IMR-90 (cell line): ENCODE measurements at regions not wholly inside any gene's neighbourhood (a gene's known extent, or its start where the extent isn't known, plus 50 kb on each side); places are given as distances from the start of the nearest gene placed in this dataset.
A peak's percentile ranks its signal among the peaks of the same experiment; 100 is the strongest.

Experiments
- ATAC-seq: fragments of 200-7000 bp; cut with Tn5 transposase; 2 replicates; pipeline ENCODE4 v1.9.1; 2020; ENCODE audit warnings: low read depth, mild to moderate bottlenecking, moderate library complexity
- BruUV-seq: library from RNA; stranded (reverse); fragments of 400-500 nt; replicated peaks from 2 replicates; lab custom pipeline; 2021; lab: Mats Ljungman, UMichigan
- CTCF ChIA-PET: fragments of 300-600 bp; formaldehyde crosslinking; extraction: SDS; loops from one replicate; lab custom pipeline; 2021; ENCODE audit warnings: antibody characterized with exemption; lab: Yijun Ruan, JAX
- POLR2A ChIA-PET: fragments of 300-600 bp; sonication (Branson Sonifier 250); formaldehyde crosslinking; loops from one replicate; lab custom pipeline; 2022; ENCODE audit warnings: antibody characterized with exemption; ENCODE audit not compliant: unreplicated experiment; lab: Charles Lee
- DNase-seq: peaks from one replicate; pipeline ENCODE4 v3.0.0; 2013
- H2AFZ ChIP-seq: replicated peaks from 2 replicates; pipeline ENCODE3; 2013; ENCODE audit warnings: low read length, mild to moderate bottlenecking; ENCODE audit not compliant: poor library complexity
- H2AK5ac ChIP-seq: 2 replicates; pipeline ENCODE4 v1.6.1; 2013; ENCODE audit warnings: low read depth, low read length, inconsistent platforms
- H2AK9ac ChIP-seq: replicated peaks from 2 replicates; pipeline ENCODE3; 2013; ENCODE audit warnings: mild to moderate bottlenecking, low read depth, low read length, moderate library complexity; ENCODE audit not compliant: poor library complexity
- H2BK120ac ChIP-seq: 2 replicates; pipeline ENCODE4 v1.6.1; 2013; ENCODE audit warnings: low read depth, low read length, inconsistent platforms
- H2BK15ac ChIP-seq: 3 replicates; pipeline ENCODE4 v1.6.1; 2013; ENCODE audit warnings: low read depth, low read length, inconsistent platforms
- H2BK20ac ChIP-seq: 2 replicates; pipeline ENCODE4 v1.6.1; 2013; ENCODE audit warnings: low read depth, mild to moderate bottlenecking, inconsistent platforms, low read length, moderate library complexity
- H2BK5ac ChIP-seq: 2 replicates; pipeline ENCODE4 v1.6.1; 2013; ENCODE audit warnings: mild to moderate bottlenecking, low read depth, low read length, inconsistent platforms; ENCODE audit not compliant: poor library complexity, severe bottlenecking
- H3K14ac ChIP-seq: replicated peaks from 2 replicates; pipeline ENCODE4 v1.6.1; 2013; ENCODE audit warnings: low read depth, low read length, inconsistent platforms
- H3K18ac ChIP-seq: 2 replicates; pipeline ENCODE4 v1.6.1; 2013; ENCODE audit warnings: low read depth, low read length, control low read depth
- H3K23ac ChIP-seq: 2 replicates; pipeline ENCODE4 v1.6.1; 2013; ENCODE audit warnings: low read depth, low read length, inconsistent platforms
- H3K27ac ChIP-seq: 2 replicates; pipeline ENCODE4 v1.5.1; 2013; ENCODE audit warnings: mild to moderate bottlenecking, control low read depth, low read length; ENCODE audit not compliant: insufficient read depth
- H3K27me3 ChIP-seq: 2 replicates; pipeline ENCODE4 v1.6.1; 2013; ENCODE audit warnings: low read length; ENCODE audit not compliant: control insufficient read depth, insufficient read depth
- H3K36me3 ChIP-seq: 2 replicates; pipeline ENCODE4 v1.6.1; 2013; ENCODE audit warnings: low read length, mixed read lengths; ENCODE audit not compliant: control insufficient read depth, insufficient read depth
- H3K4ac ChIP-seq: 2 replicates; pipeline ENCODE4 v1.6.1; 2013; ENCODE audit warnings: low read depth, low read length, inconsistent platforms
- H3K4me1 ChIP-seq: 2 replicates; pipeline ENCODE4 v1.6.1; 2013; ENCODE audit warnings: low read length, mixed read lengths; ENCODE audit not compliant: control insufficient read depth, insufficient read depth
- H3K4me2 ChIP-seq: 2 replicates; pipeline ENCODE4 v1.6.1; 2013; ENCODE audit warnings: low read depth, mild to moderate bottlenecking, control low read depth, low read length, moderate library complexity
- H3K4me3 ChIP-seq: 2 replicates; pipeline ENCODE4 v1.5.1; 2013; ENCODE audit warnings: low read depth, mild to moderate bottlenecking, control low read depth, low read length, moderate library complexity; ENCODE audit not compliant: insufficient read depth
- H3K56ac ChIP-seq: 2 replicates; pipeline ENCODE4 v1.6.1; 2013; ENCODE audit warnings: low read length, inconsistent platforms; ENCODE audit not compliant: insufficient read depth; ENCODE audit errors: extremely low read depth
- H3K79me1 ChIP-seq, 2 experiments: 2 replicates each; pipeline ENCODE4 v1.6.1; 2013; ENCODE audit warnings: low read length in 2 of 2, inconsistent platforms in 1 of 2, low read depth in 1 of 2
- H3K9ac ChIP-seq: 2 replicates; pipeline ENCODE4 v1.6.1; 2013; ENCODE audit warnings: low read depth, low read length, control low read depth
- H3K9me1 ChIP-seq: 2 replicates; pipeline ENCODE4 v1.6.1; 2013; ENCODE audit warnings: low read length, inconsistent platforms; ENCODE audit not compliant: insufficient read depth
- H3K9me3 ChIP-seq: 2 replicates; pipeline ENCODE4 v1.6.1; 2013; ENCODE audit warnings: low read length; ENCODE audit not compliant: control insufficient read depth, insufficient read depth
- H4K20me1 ChIP-seq: 2 replicates; pipeline ENCODE4 v1.6.1; 2013; ENCODE audit warnings: low read length, inconsistent platforms; ENCODE audit not compliant: insufficient read depth
- H4K5ac ChIP-seq: 2 replicates; pipeline ENCODE4 v1.6.1; 2013; ENCODE audit warnings: mild to moderate bottlenecking, low read depth, low read length, control low read depth
- H4K8ac ChIP-seq, 2 experiments: 2 replicates each; pipeline ENCODE4 v1.6.1; 2013; ENCODE audit warnings: low read depth in 2 of 2, low read length in 2 of 2, control low read depth in 1 of 2, inconsistent platforms in 1 of 2
- H4K91ac ChIP-seq: 2 replicates; pipeline ENCODE4 v1.6.1; 2013; ENCODE audit warnings: low read depth, low read length, inconsistent platforms; ENCODE audit not compliant: insufficient read depth
- BHLHE40 ChIP-seq: fragments of 150-350 bp; IDR thresholded peaks from 2 replicates; pipeline ENCODE4 v1.6.1; 2016; ENCODE audit warnings: mild to moderate bottlenecking, low read depth, low read length
- MAFK ChIP-seq: IDR thresholded peaks from 2 replicates; pipeline ENCODE4 v1.6.1; 2012; ENCODE audit warnings: low read depth, low read length, improper control_type of control experiment
- NFE2L2 ChIP-seq: fragments of 150-350 bp; IDR thresholded peaks from 2 replicates; pipeline ENCODE4 v1.6.1; 2016; ENCODE audit warnings: low read depth, mild to moderate bottlenecking, low read length
- RAD21 ChIP-seq: IDR thresholded peaks from 2 replicates; pipeline ENCODE4 v1.6.1; 2012; ENCODE audit warnings: low read length, improper control_type of control experiment
- WGBS, 2 experiments: methylation state at CpG; one replicate each; pipeline versions ENCODE4 v1.1.5 to v1.1.7; 2013; ENCODE audit warnings: missing lambda C conversion rate in 2 of 2; ENCODE audit not compliant: insufficient read length in 1 of 2; ENCODE audit errors: extremely low coverage in 2 of 2; 5-methylcytosine and 5-hydroxymethylcytosine counted together
- dilution Hi-C: fragments of 300-500 bp; cut with HindIII; formaldehyde crosslinking; loops from one replicate; pipeline ENCODE4 v1.14.3; 2018; ENCODE audit warnings: low sequenced_read_pairs; ENCODE audit not compliant: unreplicated experiment
- in situ Hi-C: fragments of 300-500 bp; cut with MboI; formaldehyde crosslinking; loops from 3 replicates; pipeline ENCODE4 v1.14.3; 2019; ENCODE audit warnings: low sequenced_read_pairs, inconsistent platforms, mixed read lengths
- intact Hi-C: fragments of 100-400 bp; cut with micrococcal nuclease; formaldehyde crosslinking; loops from 2 replicates; pipeline ENCODE4 v1.10.0; 2022
- TF ChIP-seq, protein P1 (sequence below): fragments of 150-350 bp; IDR thresholded peaks from 2 replicates; pipeline ENCODE4 v1.6.1; 2016; ENCODE audit warnings: low read depth, mild to moderate bottlenecking, low read length, moderate library complexity, borderline replicate concordance
- TF ChIP-seq, protein P2 (sequence below): fragments of 150-350 bp; IDR thresholded peaks from 2 replicates; pipeline ENCODE4 v1.6.1; 2017; ENCODE audit warnings: mild to moderate bottlenecking, antibody characterized with exemption, low read length, low read depth

DNA sequence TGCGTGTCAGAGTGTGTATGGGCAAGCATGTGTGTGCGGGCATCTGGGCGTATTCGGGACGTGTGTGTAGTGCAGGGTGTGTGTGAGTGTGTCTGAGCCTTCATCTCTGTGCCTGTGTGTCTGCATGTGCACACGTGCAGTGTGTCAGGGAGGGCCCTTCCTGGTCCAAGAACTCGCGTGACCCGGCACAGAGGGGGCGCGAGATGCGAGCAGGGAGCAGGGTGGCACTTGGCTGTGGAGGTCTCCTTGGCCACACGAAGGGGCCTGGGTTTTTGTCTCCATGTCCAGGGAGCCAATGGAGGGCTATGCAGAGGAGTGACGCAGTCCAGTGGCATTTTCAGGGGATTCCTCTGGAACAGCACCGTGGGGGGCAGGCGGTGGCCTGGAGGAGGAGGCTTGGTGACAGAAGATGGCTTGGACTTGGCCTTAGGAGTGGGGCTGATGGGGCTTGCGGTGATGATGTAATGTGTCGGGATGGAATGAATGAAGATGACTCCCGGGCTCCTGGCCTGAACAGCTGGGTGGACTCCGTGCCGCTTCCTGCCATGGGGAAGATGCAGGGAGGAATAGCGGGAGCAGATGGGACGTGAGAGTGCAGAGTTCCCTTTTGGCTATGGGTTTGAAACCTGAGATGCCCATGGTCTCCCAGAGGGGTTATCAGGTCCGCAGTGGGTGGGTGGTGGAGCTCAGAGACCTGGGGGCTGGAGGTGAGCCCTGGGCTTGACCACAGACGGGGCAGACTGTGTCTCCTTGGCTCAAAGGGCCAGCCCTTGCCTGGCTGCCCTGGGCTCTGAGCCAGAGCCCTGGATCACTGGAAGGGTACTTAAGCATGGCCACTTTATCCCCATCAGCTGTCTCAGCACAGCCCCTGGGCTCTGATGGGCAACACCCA, 208.3 kb downstream of the PHETA1 start:
- H2BK15ac ChIP-seq: no peak overlapping the region
- no peak overlapping the region for H3K56ac ChIP-seq
- H2BK20ac ChIP-seq: no peak overlapping the region
- no peak overlapping the region for H3K27ac ChIP-seq
- intact Hi-C loops (no loop called here), dilution Hi-C loops (no loop called here), in situ Hi-C loops (no loop called here)
- no peak overlapping the region for H3K14ac ChIP-seq
- ATAC-seq (no peak), DNase-seq (no peak)
- no peak overlapping the region for H3K4ac ChIP-seq
- H3K9me1 ChIP-seq: no peaks in the 10 kb centered on the region
- TF ChIP-seq, protein P1, sequence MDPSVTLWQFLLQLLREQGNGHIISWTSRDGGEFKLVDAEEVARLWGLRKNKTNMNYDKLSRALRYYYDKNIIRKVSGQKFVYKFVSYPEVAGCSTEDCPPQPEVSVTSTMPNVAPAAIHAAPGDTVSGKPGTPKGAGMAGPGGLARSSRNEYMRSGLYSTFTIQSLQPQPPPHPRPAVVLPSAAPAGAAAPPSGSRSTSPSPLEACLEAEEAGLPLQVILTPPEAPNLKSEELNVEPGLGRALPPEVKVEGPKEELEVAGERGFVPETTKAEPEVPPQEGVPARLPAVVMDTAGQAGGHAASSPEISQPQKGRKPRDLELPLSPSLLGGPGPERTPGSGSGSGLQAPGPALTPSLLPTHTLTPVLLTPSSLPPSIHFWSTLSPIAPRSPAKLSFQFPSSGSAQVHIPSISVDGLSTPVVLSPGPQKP: no peak
- TF ChIP-seq, protein P2, sequence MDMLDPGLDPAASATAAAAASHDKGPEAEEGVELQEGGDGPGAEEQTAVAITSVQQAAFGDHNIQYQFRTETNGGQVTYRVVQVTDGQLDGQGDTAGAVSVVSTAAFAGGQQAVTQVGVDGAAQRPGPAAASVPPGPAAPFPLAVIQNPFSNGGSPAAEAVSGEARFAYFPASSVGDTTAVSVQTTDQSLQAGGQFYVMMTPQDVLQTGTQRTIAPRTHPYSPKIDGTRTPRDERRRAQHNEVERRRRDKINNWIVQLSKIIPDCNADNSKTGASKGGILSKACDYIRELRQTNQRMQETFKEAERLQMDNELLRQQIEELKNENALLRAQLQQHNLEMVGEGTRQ: no peak
- TF ChIP-seq MAFK (no peak), RAD21 (no peak), NFE2L2 (no peak), BHLHE40 (no peak)
- ChIA-PET CTCF (no interaction called here), POLR2A (no interaction called here)
- H3K4me1 ChIP-seq: no peaks in the 10 kb centered on the region
- H4K20me1 ChIP-seq: no peaks in the 10 kb centered on the region
- WGBS, 2 experiments: 33% methylated on average over 20 of the region's 25 CpGs; no CpG with 5 or more reads in 1 of the 2 experiments
- BruUV-seq: no TSS peak
- H3K23ac ChIP-seq: no peak overlapping the region
- H3K4me3 ChIP-seq: no peak overlapping the region
- H3K36me3 ChIP-seq: no peaks in the 10 kb centered on the region
- peak overlapping the region; percentile 26 for H2AFZ ChIP-seq
- no peak overlapping the region for H3K4me2 ChIP-seq
- no peak overlapping the region for H4K8ac ChIP-seq
- H2BK5ac ChIP-seq: no peak overlapping the region
- no peak overlapping the region for H2AK5ac ChIP-seq
- H3K27me3 ChIP-seq: no peaks in the 10 kb centered on the region
- no peaks in the 10 kb centered on the region for H3K79me1 ChIP-seq
- no peak overlapping the region for H2AK9ac ChIP-seq
- H3K9ac ChIP-seq: no peak overlapping the region
- no peak overlapping the region for H4K5ac ChIP-seq
- H2BK120ac ChIP-seq: no peak overlapping the region
- no peaks in the 10 kb centered on the region for H3K9me3 ChIP-seq
- no peak overlapping the region for H4K91ac ChIP-seq
- no peak overlapping the region for H3K18ac ChIP-seq
